Activated CD4-positive, alpha-beta T cell treated with anti-CD3 and anti-CD28 coated beads for 48 hours (primary cell): ENCODE measurements at regions not wholly inside any gene's neighbourhood (a gene's known extent, or its start where the extent isn't known, plus 50 kb on each side); places are given as distances from the start of the nearest gene placed in this dataset.

Experiments used
- DNase-seq: peaks from one replicate; pipeline ENCODE4 v3.0.0-alpha.2; 2020

- no peak for DNase-seq
Measured at GRCh38 chr12:61701471-61701870, 558.7 kb upstream of the USP15 start.

- no peak for DNase-seq
Measured at GRCh38 chr12:61706783-61707182, 553.4 kb upstream of the USP15 start.

DNA sequence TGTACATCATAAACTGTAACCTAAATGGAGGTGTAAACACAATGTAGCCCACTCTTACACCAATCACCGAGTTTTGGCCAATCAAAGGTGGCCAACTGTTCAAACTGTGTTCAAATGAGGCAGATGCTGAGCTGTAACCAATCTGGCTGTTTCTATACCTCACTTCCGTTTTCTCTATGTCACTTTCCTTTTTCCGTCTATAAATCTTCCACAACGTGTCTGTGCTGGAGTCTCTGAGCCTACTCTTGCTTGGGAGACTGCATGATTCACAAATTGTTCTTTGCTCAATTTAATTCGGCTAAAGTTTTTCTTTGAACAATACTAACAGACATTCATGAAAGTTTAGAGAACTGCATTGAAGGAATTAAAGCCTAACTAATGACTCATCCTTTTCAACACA is 547.1 kb upstream of the USP15 start:
- no peak for DNase-seq

DNA sequence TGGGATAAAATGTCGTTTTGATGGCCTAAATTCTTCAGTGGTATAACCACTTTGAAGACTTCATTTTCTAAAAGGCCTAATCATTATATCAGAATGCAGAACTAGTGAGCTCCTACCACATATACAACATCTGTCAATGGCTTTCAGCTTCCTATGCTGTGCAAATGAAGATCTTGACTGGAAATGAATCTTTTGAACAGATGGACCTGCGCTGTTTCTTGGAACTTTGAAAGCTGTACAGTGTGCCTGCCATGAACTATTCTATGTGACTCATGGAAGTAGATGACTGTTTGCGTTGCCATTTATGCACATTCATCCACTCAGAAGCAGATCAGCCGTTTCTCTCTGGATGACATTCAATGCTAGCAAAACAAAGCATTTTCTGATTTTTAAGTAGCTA is 542.2 kb upstream of the USP15 start:
- DNase-seq, result no peak

GRCh38 chr12:61739925-61740324 is 520.3 kb upstream of the USP15 start:
- DNase-seq, result no peak

DNA sequence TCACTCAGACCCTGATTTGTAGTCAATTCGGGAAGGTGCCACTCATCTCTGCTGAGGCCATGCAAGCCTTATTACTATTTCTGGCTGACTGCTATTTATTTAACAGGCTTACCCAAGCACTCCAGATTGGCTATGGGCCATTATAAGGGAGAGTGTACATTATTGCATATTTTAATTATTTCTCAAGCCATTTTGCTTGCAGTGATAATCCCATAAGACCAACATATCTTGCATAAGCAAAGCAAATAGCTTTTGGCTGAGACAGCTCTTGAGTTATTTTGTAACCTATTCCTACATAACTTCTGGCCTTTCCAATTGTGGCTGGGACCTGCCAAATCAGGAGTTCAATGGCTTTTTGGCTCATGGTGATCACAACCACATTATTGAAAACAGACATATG is 509.6 kb upstream of the USP15 start:
- no peak for DNase-seq

- no peak for DNase-seq
Measured at GRCh38 chr12:61754214-61754613, 506.0 kb upstream of the USP15 start.

- DNase-seq, result no peak
Measured at GRCh38 chr12:61757831-61758505, 502.2 kb upstream of the USP15 start.

DNA sequence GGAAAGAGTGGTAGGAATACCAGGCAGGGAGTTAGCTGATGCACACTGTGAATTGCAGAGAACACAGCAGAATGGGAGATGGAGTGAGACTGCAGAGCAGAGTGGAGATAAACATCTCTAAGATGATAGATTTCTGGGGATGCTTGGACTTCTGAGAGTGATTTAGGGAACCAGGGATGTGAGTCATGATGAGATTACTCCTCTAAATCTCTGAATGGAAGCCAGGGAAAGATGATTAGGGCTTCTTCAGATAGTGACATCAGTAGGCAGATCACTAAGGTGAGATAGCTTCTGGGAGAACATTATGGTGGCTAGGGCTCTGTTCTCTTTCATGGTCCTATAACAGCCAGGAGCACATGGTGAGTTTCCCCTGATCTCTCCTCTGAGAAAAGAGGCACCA is 501.5 kb upstream of the USP15 start:
- DNase-seq, result no peak

DNA sequence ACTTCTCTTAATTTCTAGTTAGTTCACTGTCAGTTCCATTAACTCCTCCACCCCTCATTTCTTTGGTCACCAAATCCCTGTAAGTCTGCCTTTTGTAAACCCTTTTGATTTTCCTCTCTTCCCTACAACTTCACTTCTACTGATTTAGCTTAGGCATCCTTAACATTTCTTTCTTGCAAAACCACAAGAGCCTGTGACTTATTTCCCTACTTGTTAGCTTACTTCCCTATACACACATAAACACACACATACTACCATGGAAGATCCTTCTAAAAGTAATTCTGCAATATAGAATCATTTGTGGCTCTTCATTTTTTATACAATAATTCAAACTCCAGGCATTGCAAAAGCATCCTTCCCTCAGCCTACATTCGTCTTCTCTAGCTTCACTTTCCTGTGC is 494.3 kb upstream of the USP15 start:
- DNase-seq, result no peak

DNA sequence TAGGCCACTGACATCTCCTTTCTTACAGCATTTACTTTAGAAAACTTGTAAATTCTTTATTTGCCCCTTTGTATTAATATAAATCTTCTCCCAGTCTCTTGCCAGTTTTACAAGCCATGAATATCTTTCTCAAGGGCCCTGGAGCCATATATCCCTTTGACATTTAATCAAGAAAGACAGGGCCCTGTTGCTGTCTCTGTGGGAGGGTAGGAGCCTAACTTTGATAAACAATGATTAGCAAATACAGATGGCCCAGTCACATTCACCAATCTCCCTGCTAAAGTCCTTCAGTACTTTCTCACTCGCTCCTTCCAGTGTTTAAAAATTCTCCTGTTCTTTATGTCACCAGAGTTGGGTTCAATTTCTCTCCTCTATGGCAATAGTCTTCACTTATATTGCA is 479.8 kb upstream of the USP15 start:
- no peak for DNase-seq

DNA sequence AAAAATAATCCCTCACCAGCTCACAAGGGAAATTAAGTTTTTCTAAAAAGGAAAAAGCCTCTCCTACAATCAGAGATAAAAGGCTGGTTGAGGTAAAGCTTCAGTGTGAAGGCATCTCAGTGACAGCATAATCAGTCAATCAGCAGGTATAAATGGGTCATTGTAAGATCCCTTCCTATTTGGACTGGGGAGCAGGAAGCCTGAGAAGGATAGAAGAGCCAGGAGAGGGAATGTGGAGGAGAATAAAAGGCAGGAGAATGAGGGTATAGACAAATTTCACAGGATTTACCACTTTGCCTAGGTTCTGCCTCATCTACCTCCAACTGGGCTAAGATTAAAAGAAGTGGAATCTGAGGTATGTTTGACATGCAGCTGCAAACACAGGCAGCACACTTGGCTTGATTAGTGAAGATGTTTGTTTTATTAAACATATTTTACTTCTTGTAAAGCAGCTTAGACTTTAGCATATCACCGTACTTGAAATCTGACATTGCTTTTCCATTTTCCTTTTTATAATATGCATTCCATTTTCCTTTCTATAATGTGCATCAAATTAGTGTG is 479.1 kb upstream of the USP15 start:
- no peak for DNase-seq

GRCh38 chr12:61796846-61797245 is 463.4 kb upstream of the USP15 start:
- DNase-seq, result no peak

DNA sequence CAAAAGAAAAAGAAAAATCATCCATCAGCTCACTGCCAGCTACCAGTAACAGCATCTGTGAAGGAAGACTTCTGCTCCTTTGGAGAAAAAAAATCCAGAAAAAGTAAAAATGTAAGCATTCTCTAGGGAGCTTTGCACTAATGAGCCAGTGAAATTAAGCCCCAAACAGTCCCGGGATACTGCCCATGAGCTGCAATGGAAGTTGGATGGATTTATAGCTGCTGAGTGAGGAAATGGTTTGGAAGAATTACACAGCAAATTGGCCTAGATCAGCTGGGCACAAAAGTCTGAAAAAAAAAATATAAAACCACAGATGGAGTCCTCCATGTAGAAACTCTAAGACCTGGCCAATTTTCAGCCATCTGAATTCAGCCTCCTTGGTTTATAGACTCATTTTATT is 462.9 kb upstream of the USP15 start:
- no peak for DNase-seq

DNA sequence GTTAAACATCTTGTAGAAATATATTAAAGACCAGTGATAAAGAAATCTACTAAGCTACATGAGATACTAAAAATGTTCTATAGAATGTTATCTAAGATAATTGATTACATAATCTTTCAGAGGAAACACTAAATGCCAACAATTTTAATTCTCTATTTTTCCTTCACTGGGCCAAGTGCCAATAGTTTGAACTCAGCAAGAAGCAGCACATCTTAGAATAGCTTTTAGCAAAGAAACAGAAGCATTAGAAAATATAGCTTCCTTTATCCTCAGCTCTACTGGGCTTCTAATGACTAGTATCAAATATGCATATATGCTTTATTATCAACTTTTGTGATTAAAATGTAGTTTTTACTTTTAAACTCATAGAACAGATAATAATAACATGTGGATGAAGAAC is 461.4 kb upstream of the USP15 start:
- no peak for DNase-seq

DNA sequence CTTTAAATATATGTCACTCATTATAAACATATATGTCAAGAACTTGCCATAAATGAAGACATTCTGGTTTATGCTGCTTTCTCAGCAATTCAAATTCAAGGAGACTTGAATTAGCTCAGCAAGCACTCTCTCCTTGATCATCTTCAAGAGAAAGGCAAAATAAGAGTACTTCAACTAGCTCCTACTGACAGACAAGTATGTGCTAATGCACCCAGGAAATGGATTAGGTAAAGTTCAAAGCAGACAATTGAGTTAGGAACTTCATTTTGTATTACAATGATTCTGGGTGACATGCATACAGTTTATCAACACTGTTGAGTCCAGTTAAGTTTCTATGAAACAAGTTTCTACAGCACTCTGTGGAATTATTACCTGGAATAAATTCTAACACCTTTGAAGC is 455.9 kb upstream of the USP15 start:
- no peak for DNase-seq

GRCh38 chr12:61808856-61809255 is 451.3 kb upstream of the USP15 start:
- no peak for DNase-seq

DNA sequence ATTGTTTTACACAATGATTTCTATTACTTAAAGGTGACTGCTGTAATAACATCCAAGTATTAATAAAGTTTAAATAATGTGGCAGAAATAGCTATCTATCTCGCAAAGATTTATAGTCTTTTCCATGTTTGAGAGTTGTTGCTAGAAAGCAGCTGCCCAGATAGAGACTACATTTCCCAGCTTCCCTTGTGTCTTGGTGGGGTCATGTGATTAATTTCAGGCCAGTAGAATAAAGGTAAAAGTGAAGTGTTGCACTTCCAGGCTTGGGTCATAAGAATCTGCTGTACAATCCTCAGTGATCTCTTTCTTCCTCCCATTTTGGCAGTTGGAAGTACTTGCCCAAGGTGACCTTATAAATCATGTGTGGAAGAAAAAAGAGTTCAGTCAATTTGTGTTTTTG is 449.7 kb upstream of the USP15 start:
- DNase-seq, result no peak

- DNase-seq, result no peak
Measured at GRCh38 chr12:61821381-61821780, 438.8 kb upstream of the USP15 start.

GRCh38 chr12:61823102-61823501 is 437.1 kb upstream of the USP15 start:
- DNase-seq, result no peak

DNA sequence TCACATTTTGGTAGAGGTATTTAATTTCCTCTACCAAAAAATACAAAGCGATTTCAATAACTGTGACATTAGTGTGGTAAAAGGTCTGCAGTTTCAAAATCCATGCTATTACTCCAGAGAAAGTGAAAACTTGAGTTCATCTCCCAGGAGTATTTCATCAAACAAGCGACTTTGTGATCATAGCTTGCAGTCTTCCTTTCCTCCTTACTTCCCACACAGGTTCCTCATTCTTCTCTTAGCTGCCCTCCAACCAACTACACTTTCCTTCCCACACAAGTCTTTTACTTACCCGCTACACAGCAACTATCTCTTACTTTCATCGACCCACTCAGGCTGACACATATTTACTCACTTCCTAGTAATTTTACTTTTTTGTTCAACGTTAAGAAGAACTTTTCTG is 413.4 kb upstream of the USP15 start:
- no peak for DNase-seq

DNA sequence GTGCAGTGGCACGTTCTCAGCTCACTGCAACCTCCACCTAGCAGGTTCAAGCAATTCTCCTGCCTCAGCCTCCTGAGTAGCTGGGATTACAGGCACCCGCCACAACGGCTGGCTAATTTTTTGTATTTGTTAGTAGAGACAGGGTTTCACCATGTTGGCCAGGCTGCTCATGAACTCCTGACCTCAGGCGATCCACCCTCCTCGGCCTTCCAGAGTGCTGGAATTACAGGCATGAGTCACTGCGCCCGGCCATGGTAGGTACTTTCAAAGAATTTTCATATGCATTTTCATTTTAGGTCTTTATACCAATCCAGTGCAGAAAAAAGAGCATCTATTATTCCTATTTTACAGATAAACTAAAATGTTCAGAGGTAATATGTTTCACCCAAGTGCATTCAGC is 411.3 kb upstream of the USP15 start:
- DNase-seq, result no peak

DNA sequence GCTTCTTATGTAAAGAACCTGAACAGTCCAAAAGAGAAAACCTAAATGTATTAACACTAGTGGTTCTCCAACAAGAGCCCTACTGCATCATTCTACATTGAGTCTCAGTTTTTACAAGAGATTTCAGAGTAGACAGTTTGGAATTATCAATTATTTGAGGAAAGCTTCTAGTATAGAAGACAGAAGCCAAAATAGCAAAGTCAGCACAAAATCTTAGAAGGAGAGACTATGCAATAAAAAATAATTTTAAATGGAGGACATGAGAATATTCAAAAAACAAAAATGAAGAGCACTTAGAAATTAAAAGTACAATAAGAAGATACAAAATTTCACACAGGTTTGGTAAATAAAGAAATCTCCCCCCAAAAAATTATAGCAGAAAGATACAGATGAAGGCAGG is 406.3 kb upstream of the USP15 start:
- DNase-seq, result no peak

- DNase-seq, result no peak
Measured at GRCh38 chr12:61854902-61855301, 405.3 kb upstream of the USP15 start.

GRCh38 chr12:61857968-61858367 is 402.2 kb upstream of the USP15 start:
- no peak for DNase-seq
